Uterus (tissue), 2 donors: ENCODE measurements at regions not wholly inside any gene's neighbourhood (a gene's known extent, or its start where the extent isn't known, plus 50 kb on each side); places are given as distances from the start of the nearest gene placed in this dataset.

ENCODE experiments used
- CTCF ChIP-seq, 4 experiments: fragments of 200-600 bp in 2 of 4; fragments of 450-650 bp in 2 of 4; sonication (generic) in 2 of 4; IDR thresholded peaks; one replicate each; pipeline ENCODE4 v1.5.1; 2016 to 2019; ENCODE audit warnings: antibody characterized with exemption in 4 of 4, mild to moderate bottlenecking in 2 of 4, moderate library complexity in 1 of 4
- POLR2A ChIP-seq, 2 donors: fragments of 450-650 bp; IDR thresholded peaks; one replicate each; pipeline ENCODE4 v1.6.1; 2016; ENCODE audit warnings: antibody characterized with exemption in 2 of 2, mild to moderate bottlenecking in 1 of 2, moderate library complexity in 1 of 2

DNA sequence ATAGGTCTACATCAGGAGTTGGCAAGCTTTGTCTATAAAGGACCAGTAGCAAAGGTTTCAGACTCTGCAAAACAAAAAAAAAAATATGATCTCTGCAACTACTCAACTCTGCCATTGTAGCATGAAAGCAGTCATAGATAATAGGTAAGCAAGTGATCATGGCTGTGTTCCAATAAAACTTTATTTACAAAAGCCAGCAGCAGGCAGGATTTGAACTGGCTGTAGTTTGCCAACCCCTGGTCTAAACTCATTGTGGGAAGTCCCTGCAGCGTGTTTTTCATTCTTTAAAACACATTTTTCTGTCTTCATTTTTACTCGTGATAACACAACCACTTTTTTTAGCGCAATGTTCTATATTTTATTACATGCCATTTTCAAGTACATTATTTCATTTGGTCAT is 127.5 kb upstream of the COX10 start:
- TF ChIP-seq CTCF (IDR thresholded peaks at IDR 0.05) (no peak), POLR2A (IDR thresholded peaks at IDR 0.05) (no peak)
